ENCODE measurements at regions not wholly inside any gene's neighbourhood (a gene's known extent, or its start where the extent isn't known, plus 50 kb on each side); places are given as distances from the start of the nearest gene placed in this dataset.

DNA sequence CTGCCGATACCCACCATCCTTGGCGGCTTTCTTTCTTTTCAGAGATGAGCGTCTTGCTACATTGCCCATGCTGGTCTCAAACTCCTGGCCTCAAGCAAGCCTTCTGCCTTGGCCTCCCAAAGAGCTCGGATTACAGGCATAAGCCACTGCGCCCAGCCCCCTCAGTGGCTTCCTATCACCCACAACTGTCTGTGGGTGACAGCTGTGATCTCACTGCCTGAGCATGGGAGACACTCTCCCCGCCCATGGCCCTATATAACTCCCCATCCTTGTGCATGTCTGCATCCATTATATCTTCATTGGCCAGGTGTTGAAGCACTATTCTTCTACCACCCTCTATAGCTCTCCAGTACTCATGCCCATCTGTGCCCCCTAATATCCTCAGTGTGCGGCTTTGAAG lies 76.2 kb downstream of the PTPRS start:
- H3K9me3 ChIP-seq (ENCODE audit: control insufficient read depth, low read length), result no peaks in the 10 kb centered on the region
- H3K27ac ChIP-seq (ENCODE audit: low read length, poor library complexity, severe bottlenecking), result no peak overlapping the region
- DNase-seq, result no peak
- peaks cover 61 to 62% of the 10 kb centered on the region in 2 experiments for H3K36me3 ChIP-seq (ENCODE audit: control insufficient read depth in 1 of 2, insufficient read depth in 2 of 2, low read depth in 1 of 2, low read length in 2 of 2)
- H4K91ac ChIP-seq (ENCODE audit: low read length), result no peak overlapping the region
- no peak overlapping the region for H3K23ac ChIP-seq (ENCODE audit: low read length in 2 of 2)
- no peak overlapping the region for H3K14ac ChIP-seq (ENCODE audit: low read length in 2 of 2)
- H2AFZ ChIP-seq (ENCODE audit: low read depth, low read length), result no peak overlapping the region
- no peak overlapping the region for H3K9ac ChIP-seq (ENCODE audit: low read length)
- no peaks in the 10 kb centered on the region for H3K27me3 ChIP-seq (ENCODE audit: control insufficient read depth in 1 of 2, insufficient read depth in 1 of 2, low read length in 2 of 2)
- no peak overlapping the region for H3K4me3 ChIP-seq (ENCODE audit: insufficient read depth in 1 of 2, low read depth in 1 of 2, low read length in 2 of 2)
- H3K18ac ChIP-seq (ENCODE audit: low read depth in 1 of 2, low read length in 2 of 2), result no peak overlapping the region
- no peak overlapping the region for H2BK12ac ChIP-seq (ENCODE audit: low read length in 2 of 2)
- H2BK15ac ChIP-seq (ENCODE audit: low read depth, poor library complexity, severe bottlenecking), result no peak overlapping the region
- no peak overlapping the region for H4K8ac ChIP-seq (ENCODE audit: low read length)
- H2AK5ac ChIP-seq (ENCODE audit: low read length, severe bottlenecking), result no peak overlapping the region
- H3K4ac ChIP-seq (ENCODE audit: low read depth in 1 of 2, low read length in 2 of 2), result no peak overlapping the region
- no peak overlapping the region for H2BK5ac ChIP-seq (ENCODE audit: low read depth, low read length, poor library complexity, severe bottlenecking)
- peaks cover 1% of the 10 kb centered on the region for H3K4me1 ChIP-seq (ENCODE audit: control insufficient read depth, insufficient read depth, low read depth, low read length)
- no peak overlapping the region for H2BK120ac ChIP-seq (ENCODE audit: low read depth, low read length)
- no peaks in the 10 kb centered on the region for H3K79me1 ChIP-seq (replicated peaks; ENCODE audit: low read length, poor library complexity, severe bottlenecking)
- no peak overlapping the region for H3K4me2 ChIP-seq (ENCODE audit: low read length, poor library complexity, severe bottlenecking)
- WGBS, result 94% methylated on average over 7 of the region's 7 CpGs

GRCh38 chr19:5263615-5264014 lies 77.0 kb downstream of the PTPRS start:
- Histone ChIP-seq H3K4me2 (ENCODE audit: low read length, poor library complexity, severe bottlenecking) (no peak overlapping the region), H3K9ac (ENCODE audit: low read length) (no peak overlapping the region), H2BK5ac (ENCODE audit: low read depth, low read length, poor library complexity, severe bottlenecking) (no peak overlapping the region), H3K14ac (ENCODE audit: low read length in 2 of 2) (peak overlapping the region in 1 of 2 experiments; percentile 38), H3K27me3 (ENCODE audit: control insufficient read depth in 1 of 2, insufficient read depth in 1 of 2, low read length in 2 of 2) (no peaks in the 10 kb centered on the region), H2AK5ac (ENCODE audit: low read length, severe bottlenecking) (no peak overlapping the region), H3K4ac (ENCODE audit: low read depth in 1 of 2, low read length in 2 of 2) (no peak overlapping the region), H2AFZ (ENCODE audit: low read depth, low read length) (no peak overlapping the region), H3K9me3 (ENCODE audit: control insufficient read depth, low read length) (no peaks in the 10 kb centered on the region), H3K79me1 (replicated peaks; ENCODE audit: low read length, poor library complexity, severe bottlenecking) (no peaks in the 10 kb centered on the region), H3K4me1 (ENCODE audit: control insufficient read depth, insufficient read depth, low read depth, low read length) (peaks cover 1% of the 10 kb centered on the region), H3K27ac (ENCODE audit: low read length, poor library complexity, severe bottlenecking) (no peak overlapping the region), H4K91ac (ENCODE audit: low read length) (no peak overlapping the region), H3K18ac (ENCODE audit: low read depth in 1 of 2, low read length in 2 of 2) (no peak overlapping the region), H4K8ac (ENCODE audit: low read length) (no peak overlapping the region), H3K4me3 (ENCODE audit: insufficient read depth in 1 of 2, low read depth in 1 of 2, low read length in 2 of 2) (no peak overlapping the region), H3K23ac (ENCODE audit: low read length in 2 of 2) (no peak overlapping the region), H3K36me3 (ENCODE audit: control insufficient read depth in 1 of 2, insufficient read depth in 2 of 2, low read depth in 1 of 2, low read length in 2 of 2) (peaks cover 54 to 62% of the 10 kb centered on the region in 2 experiments), H2BK12ac (ENCODE audit: low read length in 2 of 2) (no peak overlapping the region), H2BK15ac (ENCODE audit: low read depth, poor library complexity, severe bottlenecking) (no peak overlapping the region), H2BK120ac (ENCODE audit: low read depth, low read length) (no peak overlapping the region)
- no peak for DNase-seq
- WGBS, result 93% methylated on average over 23 of the region's 23 CpGs

DNA sequence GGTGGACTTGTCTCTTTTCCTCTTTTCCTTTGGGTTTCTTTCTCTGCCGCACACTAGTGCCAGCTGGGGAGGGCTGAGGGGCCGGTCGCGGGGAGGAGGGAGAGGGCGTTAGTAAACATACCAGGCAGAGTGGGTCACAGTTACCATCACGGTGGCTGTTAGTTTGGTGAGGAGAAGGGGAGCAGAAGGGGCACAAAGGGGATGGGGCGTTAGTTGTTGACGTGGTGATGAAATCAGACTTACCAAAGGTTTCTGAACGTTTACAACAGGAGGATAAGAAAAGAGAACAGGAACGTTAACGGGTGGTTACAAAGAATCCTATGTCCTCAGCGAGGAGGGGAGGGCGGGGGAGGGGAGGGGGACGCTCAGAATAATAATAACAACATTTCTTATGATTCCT lies 77.9 kb downstream of the PTPRS start:
- H2BK5ac ChIP-seq (ENCODE audit: low read depth, low read length, poor library complexity, severe bottlenecking), result no peak overlapping the region
- H3K4me1 ChIP-seq (ENCODE audit: control insufficient read depth, insufficient read depth, low read depth, low read length), result peaks cover 1% of the 10 kb centered on the region
- no peak overlapping the region for H3K27ac ChIP-seq (ENCODE audit: low read length, poor library complexity, severe bottlenecking)
- H2BK12ac ChIP-seq (ENCODE audit: low read length in 2 of 2), result no peak overlapping the region
- no peak overlapping the region for H2AK5ac ChIP-seq (ENCODE audit: low read length, severe bottlenecking)
- no peak overlapping the region for H3K18ac ChIP-seq (ENCODE audit: low read depth in 1 of 2, low read length in 2 of 2)
- no peak overlapping the region for H3K9ac ChIP-seq (ENCODE audit: low read length)
- H3K4ac ChIP-seq (ENCODE audit: low read depth in 1 of 2, low read length in 2 of 2), result no peak overlapping the region
- no peaks in the 10 kb centered on the region for H3K79me1 ChIP-seq (replicated peaks; ENCODE audit: low read length, poor library complexity, severe bottlenecking)
- H3K14ac ChIP-seq (ENCODE audit: low read length in 2 of 2), result no peak overlapping the region
- no peaks in the 10 kb centered on the region for H3K9me3 ChIP-seq (ENCODE audit: control insufficient read depth, low read length)
- no peak overlapping the region for H3K4me2 ChIP-seq (ENCODE audit: low read length, poor library complexity, severe bottlenecking)
- no peak overlapping the region for H2AFZ ChIP-seq (ENCODE audit: low read depth, low read length)
- H4K91ac ChIP-seq (ENCODE audit: low read length), result no peak overlapping the region
- H2BK120ac ChIP-seq (ENCODE audit: low read depth, low read length), result no peak overlapping the region
- H4K8ac ChIP-seq (ENCODE audit: low read length), result no peak overlapping the region
- no peak for DNase-seq
- no peak overlapping the region for H3K23ac ChIP-seq (ENCODE audit: low read length in 2 of 2)
- peaks cover 54 to 68% of the 10 kb centered on the region in 2 experiments for H3K36me3 ChIP-seq (ENCODE audit: control insufficient read depth in 1 of 2, insufficient read depth in 2 of 2, low read depth in 1 of 2, low read length in 2 of 2)
- H3K4me3 ChIP-seq (ENCODE audit: insufficient read depth in 1 of 2, low read depth in 1 of 2, low read length in 2 of 2), result no peak overlapping the region
- no peak overlapping the region for H2BK15ac ChIP-seq (ENCODE audit: low read depth, poor library complexity, severe bottlenecking)
- H3K27me3 ChIP-seq (ENCODE audit: control insufficient read depth in 1 of 2, insufficient read depth in 1 of 2, low read length in 2 of 2), result no peaks in the 10 kb centered on the region
- WGBS, result 90% methylated on average over 9 of the region's 14 CpGs

DNA sequence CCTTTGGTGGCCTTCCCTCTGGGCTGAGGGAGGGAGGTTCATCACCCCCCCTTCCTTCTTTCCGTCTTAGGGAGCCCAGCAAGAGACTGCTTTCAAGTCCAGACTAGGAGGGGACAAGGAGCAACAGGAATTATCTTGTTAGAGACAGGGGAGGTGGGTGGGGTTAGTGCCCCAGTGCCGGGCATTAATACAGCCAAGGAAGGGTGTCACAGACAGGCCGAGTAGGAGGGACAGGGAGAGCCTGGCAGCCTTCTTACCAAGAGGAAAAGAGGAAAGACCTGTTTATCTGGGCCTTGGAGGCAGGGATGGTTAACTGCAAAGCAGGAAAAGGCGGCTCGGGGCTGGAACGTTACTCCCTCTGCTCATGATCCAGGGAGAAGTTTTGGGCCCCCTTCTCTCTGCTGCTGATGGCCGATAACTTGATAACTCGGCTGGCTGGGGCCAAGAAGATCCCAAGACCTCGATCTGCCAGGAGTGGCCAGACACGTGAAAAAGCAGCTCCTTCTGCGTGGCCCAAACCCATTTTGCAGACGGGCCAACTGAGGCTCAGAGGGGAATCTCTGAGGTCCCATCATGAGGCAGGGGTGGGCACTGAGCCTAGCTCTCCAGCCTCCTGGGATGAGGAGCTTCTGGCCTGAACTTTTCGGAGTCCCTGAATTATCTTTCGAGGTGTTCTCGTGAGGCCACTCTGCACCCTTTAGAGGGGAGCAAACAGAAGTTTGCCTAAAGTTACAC lies 79.3 kb downstream of the PTPRS start:
- no peak overlapping the region for H4K8ac ChIP-seq (ENCODE audit: low read length)
- no peak overlapping the region for H2AK5ac ChIP-seq (ENCODE audit: low read length, severe bottlenecking)
- no peak overlapping the region for H3K14ac ChIP-seq (ENCODE audit: low read length in 2 of 2)
- H3K9me3 ChIP-seq (ENCODE audit: control insufficient read depth, low read length), result no peaks in the 10 kb centered on the region
- H3K9ac ChIP-seq (ENCODE audit: low read length), result no peak overlapping the region
- DNase-seq, result no peak
- H3K27me3 ChIP-seq (ENCODE audit: control insufficient read depth in 1 of 2, insufficient read depth in 1 of 2, low read length in 2 of 2), result no peaks in the 10 kb centered on the region
- H2BK12ac ChIP-seq (ENCODE audit: low read length in 2 of 2), result no peak overlapping the region
- no peak overlapping the region for H2AFZ ChIP-seq (ENCODE audit: low read depth, low read length)
- no peak overlapping the region for H3K4me3 ChIP-seq (ENCODE audit: insufficient read depth in 1 of 2, low read depth in 1 of 2, low read length in 2 of 2)
- H3K4me2 ChIP-seq (ENCODE audit: low read length, poor library complexity, severe bottlenecking), result no peak overlapping the region
- no peak overlapping the region for H2BK15ac ChIP-seq (ENCODE audit: low read depth, poor library complexity, severe bottlenecking)
- no peaks in the 10 kb centered on the region for H3K4me1 ChIP-seq (ENCODE audit: control insufficient read depth, insufficient read depth, low read depth, low read length)
- no peak overlapping the region for H3K23ac ChIP-seq (ENCODE audit: low read length in 2 of 2)
- no peak overlapping the region for H3K4ac ChIP-seq (ENCODE audit: low read depth in 1 of 2, low read length in 2 of 2)
- peaks cover 2% of the 10 kb centered on the region for H3K79me1 ChIP-seq (replicated peaks; ENCODE audit: low read length, poor library complexity, severe bottlenecking)
- H2BK5ac ChIP-seq (ENCODE audit: low read depth, low read length, poor library complexity, severe bottlenecking), result no peak overlapping the region
- H2BK120ac ChIP-seq (ENCODE audit: low read depth, low read length), result no peak overlapping the region
- no peak overlapping the region for H3K27ac ChIP-seq (ENCODE audit: low read length, poor library complexity, severe bottlenecking)
- no peak overlapping the region for H4K91ac ChIP-seq (ENCODE audit: low read length)
- H3K36me3 ChIP-seq (ENCODE audit: control insufficient read depth in 1 of 2, insufficient read depth in 2 of 2, low read depth in 1 of 2, low read length in 2 of 2), result peaks cover 68 to 75% of the 10 kb centered on the region in 2 experiments
- WGBS, result 95% methylated on average over 14 of the region's 15 CpGs
- no peak overlapping the region for H3K18ac ChIP-seq (ENCODE audit: low read depth in 1 of 2, low read length in 2 of 2)

Data from mesenchymal stem cell (in vitro differentiated cells and primary cell).